Liver (tissue), 7 donors: ENCODE measurements at regions not wholly inside any gene's neighbourhood (a gene's known extent, or its start where the extent isn't known, plus 50 kb on each side); places are given as distances from the start of the nearest gene placed in this dataset.

Experiments
- DNase-seq: peaks from one replicate; pipeline ENCODE4 v3.0.0-alpha.2; 2017; ENCODE audit warnings: low spot score
- H3K27ac ChIP-seq, 2 donors: one replicate each; pipeline ENCODE4 v1.7.0; 2013; ENCODE audit warnings: inconsistent platforms in 2 of 2, low read length in 2 of 2, control low read depth in 1 of 2, low read depth in 1 of 2, mild to moderate bottlenecking in 1 of 2
- H3K27me3 ChIP-seq, 4 donors: one replicate each; pipeline versions ENCODE4 v1.6.1 to v1.7.0; 2013; ENCODE audit warnings: low read length in 3 of 4, inconsistent platforms in 1 of 4, mild to moderate bottlenecking in 1 of 4, moderate library complexity in 1 of 4; ENCODE audit not compliant: control insufficient read depth in 4 of 4, insufficient read depth in 4 of 4
- H3K36me3 ChIP-seq, 4 donors: one replicate each; pipeline versions ENCODE4 v1.6.1 to v1.7.0; 2013; ENCODE audit warnings: low read length in 3 of 4, mild to moderate bottlenecking in 3 of 4, low read depth in 1 of 4, moderate library complexity in 1 of 4; ENCODE audit not compliant: control insufficient read depth in 4 of 4, insufficient read depth in 3 of 4
- H3K4me1 ChIP-seq, 4 donors: one replicate each; pipeline versions ENCODE4 v1.6.1 to v1.7.0; 2013; ENCODE audit warnings: low read length in 3 of 4, mild to moderate bottlenecking in 3 of 4, moderate library complexity in 1 of 4; ENCODE audit not compliant: control insufficient read depth in 4 of 4, insufficient read depth in 4 of 4
- H3K4me3 ChIP-seq, 3 donors: one replicate each; pipeline versions ENCODE4 v1.6.1 to v1.7.0; 2013; ENCODE audit warnings: low read length in 3 of 3, control low read depth in 1 of 3, low read depth in 1 of 3, mild to moderate bottlenecking in 1 of 3
- H3K9ac ChIP-seq, 2 donors: one replicate each; pipeline ENCODE4 v1.7.0; 2013; ENCODE audit warnings: low read length in 2 of 2, mild to moderate bottlenecking in 2 of 2, moderate library complexity in 2 of 2, control low read depth in 1 of 2, low read depth in 1 of 2
- H3K9me3 ChIP-seq, 4 donors: one replicate each; pipeline versions ENCODE4 v1.6.1 to v1.7.0; 2013; ENCODE audit warnings: low read length in 3 of 4; ENCODE audit not compliant: control insufficient read depth in 4 of 4
- ATF3 ChIP-seq: IDR thresholded peaks from 2 replicates; pipeline ENCODE4 v1.6.1; 2016; ENCODE audit warnings: antibody characterized with exemption
- CTCF ChIP-seq: fragments of 150-350 bp; IDR thresholded peaks from 2 replicates; pipeline ENCODE4 v1.5.1; 2017; ENCODE audit warnings: improper control_type of control experiment, low read depth, low read length; ENCODE audit not compliant: missing input control
- EGR1 ChIP-seq, 2 donors: IDR thresholded peaks; 2 replicates each; pipeline ENCODE4 v1.6.1; 2016 to 2018; ENCODE audit warnings: antibody characterized with exemption in 2 of 2, low read depth in 2 of 2
- FOXA1 ChIP-seq: IDR thresholded peaks from 2 replicates; pipeline ENCODE4 v1.6.1; 2016; ENCODE audit warnings: antibody characterized with exemption
- FOXA2 ChIP-seq: IDR thresholded peaks from 2 replicates; pipeline ENCODE4 v1.6.1; 2016; ENCODE audit warnings: antibody characterized with exemption
- GABPA ChIP-seq, 2 donors: IDR thresholded peaks in 1 of 2; conservative IDR thresholded peaks in 1 of 2; 2 replicates each; pipeline ENCODE4 v1.6.1; 2016; ENCODE audit warnings: antibody characterized with exemption in 2 of 2, mild to moderate bottlenecking in 1 of 2, moderate library complexity in 1 of 2
- HNF4A ChIP-seq, 2 donors: conservative IDR thresholded peaks; 2 replicates each; pipeline ENCODE4 v1.6.1; 2016; ENCODE audit warnings: antibody characterized with exemption in 2 of 2, mild to moderate bottlenecking in 2 of 2
- HNF4G ChIP-seq: IDR thresholded peaks from 2 replicates; pipeline ENCODE4 v1.6.1; 2016; ENCODE audit warnings: antibody characterized with exemption
- JUND ChIP-seq, 2 donors: IDR thresholded peaks; 2 replicates each; pipeline ENCODE4 v1.6.1; 2016; ENCODE audit warnings: antibody characterized with exemption in 2 of 2
- MAX ChIP-seq: IDR thresholded peaks from 2 replicates; pipeline ENCODE4 v1.6.1; 2016; ENCODE audit warnings: antibody characterized with exemption
- NR2F2 ChIP-seq: IDR thresholded peaks from 2 replicates; pipeline ENCODE4 v1.6.1; 2016; ENCODE audit warnings: antibody characterized with exemption
- RAD21 ChIP-seq, 2 donors: IDR thresholded peaks; 2 replicates each; pipeline ENCODE4 v1.6.1; 2016; ENCODE audit warnings: antibody characterized with exemption in 2 of 2, mild to moderate bottlenecking in 2 of 2
- REST ChIP-seq: IDR thresholded peaks from 2 replicates; pipeline ENCODE4 v1.6.1; 2016; ENCODE audit warnings: antibody characterized with exemption, mild to moderate bottlenecking
- RXRA ChIP-seq, 2 donors: IDR thresholded peaks; 2 replicates each; pipeline ENCODE4 v1.6.1; 2017 to 2018; ENCODE audit warnings: antibody characterized with exemption in 2 of 2, mild to moderate bottlenecking in 1 of 2
- SP1 ChIP-seq: IDR thresholded peaks from 2 replicates; pipeline ENCODE4 v1.6.1; 2018; ENCODE audit warnings: antibody characterized with exemption, mild to moderate bottlenecking
- TAF1 ChIP-seq: conservative IDR thresholded peaks from 2 replicates; pipeline ENCODE4 v1.6.1; 2016; ENCODE audit warnings: antibody characterized with exemption, mild to moderate bottlenecking
- YY1 ChIP-seq: IDR thresholded peaks from 2 replicates; pipeline ENCODE4 v1.6.1; 2016; ENCODE audit warnings: antibody characterized with exemption, mild to moderate bottlenecking
- ZBTB33 ChIP-seq: IDR thresholded peaks from 2 replicates; pipeline ENCODE4 v1.6.1; 2016; ENCODE audit warnings: antibody characterized with exemption
- donor health status: healthy.
- donor health status: healthy.
- donor health status: healthy.
- donor health status: healthy.

- TF ChIP-seq HNF4A (conservative IDR thresholded peaks at IDR 0.05) (no peak), FOXA1 (no peak), NR2F2 (no peak), GABPA (IDR thresholded peaks at IDR 0.05 in 1 of 2, conservative IDR thresholded peaks at IDR 0.05 in 1 of 2) (no peak), YY1 (no peak)
Measured at GRCh38 chr7:17456541-17456940, 158.1 kb downstream of the AHR start (continued).

GRCh38 chr7:17460001-17460400 lies 161.5 kb downstream of the AHR start:
- peaks cover 0 to 6% (median 3%) of the 10 kb centered on the region in 4 donors for H3K4me1 ChIP-seq
- TF ChIP-seq MAX (no peak), YY1 (no peak), HNF4A (conservative IDR thresholded peaks at IDR 0.05) (peak; percentile 22 to 49), EGR1 (IDR thresholded peaks at IDR 0.05; ENCODE audit: low read depth in 2 of 2) (no peak), RAD21 (IDR thresholded peaks at IDR 0.05) (peak in 1 of 2 donors; percentile 14), GABPA (IDR thresholded peaks at IDR 0.05 in 1 of 2, conservative IDR thresholded peaks at IDR 0.05 in 1 of 2) (no peak), ZBTB33 (no peak), SP1 (no peak), FOXA2 (peak; percentile 44), CTCF (no peak), NR2F2 (peak; percentile 41), ATF3 (peak; percentile 25), REST (no peak), JUND (IDR thresholded peaks at IDR 0.05) (peak in 1 of 2 donors; percentile 45), FOXA1 (no peak), TAF1 (no peak), HNF4G (no peak), RXRA (IDR thresholded peaks at IDR 0.05) (peak; percentile 63 to 89)
- no peak overlapping the region for H3K27ac ChIP-seq
- H3K36me3 ChIP-seq: no peaks in the 10 kb centered on the region
- H3K4me3 ChIP-seq: peak overlapping the region in 1 of 3 donors; percentile 6
- no peak overlapping the region for H3K9ac ChIP-seq
- H3K9me3 ChIP-seq: no peaks in the 10 kb centered on the region
- no peak for DNase-seq
- H3K27me3 ChIP-seq: no peaks in the 10 kb centered on the region
